HG02588 (cell line): ENCODE measurements at regions not wholly inside any gene's neighbourhood (a gene's known extent, or its start where the extent isn't known, plus 50 kb on each side); places are given as distances from the start of the nearest gene placed in this dataset.

ENCODE experiments used
- ATAC-seq: cut with Tn5 transposase; IDR thresholded peaks from one replicate; pipeline ENCODE4 v1.9.1; 2021; ENCODE audit warnings: mild to moderate bottlenecking, moderate library complexity; ENCODE audit not compliant: unreplicated experiment

- no peak for ATAC-seq
These were observed 476.9 kb downstream of the TCERG1L start for GRCh38 chr10:130834573-130834972.

DNA sequence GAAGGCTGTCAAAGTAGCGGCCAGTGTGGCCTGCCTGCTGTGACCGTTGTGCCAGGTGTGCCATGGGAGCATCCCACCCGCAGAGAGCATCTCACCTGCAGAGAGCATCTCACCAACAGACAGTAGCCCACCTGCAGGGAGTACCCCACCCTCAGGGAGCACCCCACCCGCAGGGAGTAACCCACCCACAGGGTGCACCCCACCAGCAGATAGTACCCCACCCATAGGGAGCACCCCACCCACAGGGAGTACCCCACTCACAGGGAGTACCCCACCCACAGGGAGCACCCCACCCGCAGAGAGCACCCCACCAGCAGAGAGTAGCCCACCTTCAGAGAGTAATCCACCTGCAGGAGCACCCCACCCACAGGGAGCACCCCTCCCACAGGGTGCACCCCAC, 476.5 kb downstream of the TCERG1L start:
- ATAC-seq = no peak

- ATAC-seq = no peak
These were observed 475.2 kb downstream of the TCERG1L start for GRCh38 chr10:130836344-130836743.

- ATAC-seq = no peak
These were observed 468.4 kb downstream of the TCERG1L start for GRCh38 chr10:130843051-130843653.

GRCh38 chr10:130844310-130844709, 467.2 kb downstream of the TCERG1L start:
- no peak for ATAC-seq

GRCh38 chr10:130847170-130847569, 464.4 kb downstream of the TCERG1L start:
- ATAC-seq = no peak

DNA sequence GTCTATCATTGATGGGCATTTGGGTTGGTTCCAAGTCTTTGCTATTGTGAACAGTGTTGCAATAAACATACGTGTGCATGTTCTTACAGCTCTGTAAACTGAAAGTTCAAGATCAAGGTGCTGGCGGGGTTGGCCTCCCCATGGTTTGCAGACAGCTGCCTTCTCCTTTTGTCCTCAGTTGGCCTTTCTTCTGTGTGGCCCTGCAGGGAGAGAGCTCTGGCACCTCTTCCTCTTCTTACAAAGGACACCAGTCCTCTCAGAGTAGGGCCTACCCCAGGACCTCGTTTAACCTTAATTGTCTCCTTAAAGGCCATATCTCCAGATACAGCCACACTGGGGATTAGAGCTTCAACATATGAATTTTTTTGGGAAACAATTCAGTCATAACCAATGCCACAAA, 462.7 kb downstream of the TCERG1L start:
- ATAC-seq = no peak

GRCh38 chr10:130854151-130854550, 457.4 kb downstream of the TCERG1L start:
- no peak for ATAC-seq

- no peak for ATAC-seq
These were observed 453.8 kb downstream of the TCERG1L start for GRCh38 chr10:130857631-130858295.

DNA sequence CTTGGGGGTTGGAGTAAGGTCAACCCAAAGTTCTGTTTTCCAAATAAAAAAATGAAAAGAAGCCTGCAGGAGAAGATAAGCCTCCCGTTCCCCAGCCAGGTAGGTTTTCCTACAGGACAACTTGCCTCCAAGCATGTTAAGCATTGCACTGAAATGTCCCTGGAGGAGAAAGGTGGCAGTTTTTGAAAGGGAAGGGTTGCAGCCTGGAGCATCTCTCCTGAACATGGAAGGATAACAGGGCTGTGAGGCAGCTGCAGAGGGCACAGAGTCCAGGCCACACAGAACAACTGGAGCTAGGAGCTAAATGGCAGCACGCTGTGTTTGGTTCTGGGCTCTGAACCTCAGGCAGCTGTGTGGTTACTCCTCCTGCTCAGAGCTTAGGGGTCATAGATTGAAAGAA, 452.9 kb downstream of the TCERG1L start:
- no peak for ATAC-seq

GRCh38 chr10:130859427-130859826, 452.1 kb downstream of the TCERG1L start:
- ATAC-seq = no peak

GRCh38 chr10:130862122-130862521, 449.4 kb downstream of the TCERG1L start:
- no peak for ATAC-seq

DNA sequence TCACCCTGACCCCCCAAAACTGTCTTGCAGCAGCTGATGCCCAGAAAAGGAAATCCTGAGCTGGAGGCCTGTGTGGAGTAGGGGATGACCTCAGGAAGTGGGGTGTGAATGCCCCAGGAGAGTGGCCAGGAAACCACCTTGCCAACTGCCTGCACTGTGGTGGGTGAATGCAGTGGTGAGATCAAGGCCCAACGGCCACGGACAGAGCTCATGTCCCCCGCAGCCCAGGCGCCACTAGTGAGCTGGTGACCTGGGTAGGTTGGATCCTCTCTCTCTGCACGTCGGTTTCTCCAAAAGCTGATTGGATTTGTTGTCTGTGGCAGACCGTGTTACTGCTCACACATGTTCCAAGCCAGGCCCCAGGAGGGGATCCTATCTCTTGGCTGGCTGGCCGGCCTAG, 448.9 kb downstream of the TCERG1L start:
- no peak for ATAC-seq

GRCh38 chr10:130863044-130863443, 448.5 kb downstream of the TCERG1L start:
- ATAC-seq = no peak

GRCh38 chr10:130864961-130865818, 446.3 kb downstream of the TCERG1L start:
- no peak for ATAC-seq

DNA sequence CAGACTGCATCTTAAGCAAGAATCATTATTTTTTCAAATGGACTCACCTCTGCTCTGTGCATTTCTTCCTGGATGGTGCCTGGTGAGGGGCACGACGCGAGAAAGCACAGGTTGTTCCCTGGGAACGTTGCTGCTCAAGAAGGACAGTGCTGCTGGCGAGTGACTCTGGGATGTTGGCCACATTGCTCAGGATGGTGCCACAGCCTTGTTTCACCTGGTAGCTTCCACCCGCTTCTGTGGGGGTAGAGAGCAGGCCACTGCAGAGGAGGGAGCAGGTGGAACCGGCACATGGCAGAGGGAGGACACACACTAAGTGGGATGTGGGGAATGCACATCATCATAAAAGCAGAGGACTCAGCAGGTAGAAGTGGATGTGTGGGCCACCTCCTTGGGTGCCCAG, 444.7 kb downstream of the TCERG1L start:
- no peak for ATAC-seq

DNA sequence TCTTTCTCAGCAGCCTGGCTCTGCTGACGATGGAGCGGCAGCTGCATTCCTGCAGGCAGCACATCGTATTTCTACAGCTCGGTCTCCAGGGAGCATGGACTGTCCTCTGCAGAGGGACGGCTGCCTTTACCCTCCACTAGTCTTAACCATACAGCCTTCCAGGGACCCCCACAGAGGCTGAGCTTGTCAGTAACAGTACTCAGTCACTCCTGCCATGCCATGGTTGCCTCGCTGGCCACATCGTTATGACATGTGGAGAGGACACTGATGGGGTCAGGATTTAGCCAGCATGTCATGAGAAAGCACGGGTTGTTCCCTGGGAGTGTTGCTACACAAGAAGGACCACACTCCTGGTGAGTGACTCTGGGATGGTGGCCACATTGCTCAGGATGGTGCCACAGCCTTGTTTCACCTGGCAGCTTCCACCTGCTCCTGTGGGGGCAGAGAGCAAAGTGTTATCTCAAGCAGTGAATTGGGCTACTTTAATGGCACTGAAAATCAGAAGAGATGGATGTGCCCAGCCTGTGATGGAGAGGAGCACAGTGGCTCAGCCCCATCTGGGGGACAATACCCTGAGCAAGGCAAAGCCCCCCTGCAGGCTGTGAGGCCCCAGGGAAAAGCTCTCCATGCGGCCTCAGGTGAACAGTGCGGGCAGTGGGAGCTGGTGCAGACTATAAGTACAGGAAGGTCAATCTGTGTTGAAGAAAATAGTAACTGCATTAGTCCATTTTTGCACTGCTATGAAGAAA, 443.9 kb downstream of the TCERG1L start:
- no peak for ATAC-seq

GRCh38 chr10:130869179-130869841, 442.2 kb downstream of the TCERG1L start:
- no peak for ATAC-seq

GRCh38 chr10:130871406-130871805, 440.1 kb downstream of the TCERG1L start:
- no peak for ATAC-seq

DNA sequence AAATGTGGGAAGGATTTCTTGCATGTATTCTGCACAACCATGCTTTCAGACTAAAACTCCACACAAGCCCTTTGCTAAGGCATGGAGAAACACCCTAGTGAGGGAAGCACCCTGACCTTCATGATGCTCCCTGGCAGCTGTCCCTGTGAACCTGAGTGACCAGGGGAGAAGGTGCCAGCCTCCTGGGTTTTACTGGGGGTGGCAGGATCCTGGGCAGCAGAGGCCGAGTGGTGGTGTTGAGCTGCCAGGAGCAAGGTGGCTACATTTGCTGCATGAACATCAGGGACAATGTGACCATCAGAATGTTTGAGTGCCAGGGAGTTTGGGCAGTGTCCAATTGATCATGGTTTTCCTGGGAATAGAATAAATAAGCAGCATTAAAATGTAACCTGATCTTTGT, 437.9 kb downstream of the TCERG1L start:
- ATAC-seq = no peak

DNA sequence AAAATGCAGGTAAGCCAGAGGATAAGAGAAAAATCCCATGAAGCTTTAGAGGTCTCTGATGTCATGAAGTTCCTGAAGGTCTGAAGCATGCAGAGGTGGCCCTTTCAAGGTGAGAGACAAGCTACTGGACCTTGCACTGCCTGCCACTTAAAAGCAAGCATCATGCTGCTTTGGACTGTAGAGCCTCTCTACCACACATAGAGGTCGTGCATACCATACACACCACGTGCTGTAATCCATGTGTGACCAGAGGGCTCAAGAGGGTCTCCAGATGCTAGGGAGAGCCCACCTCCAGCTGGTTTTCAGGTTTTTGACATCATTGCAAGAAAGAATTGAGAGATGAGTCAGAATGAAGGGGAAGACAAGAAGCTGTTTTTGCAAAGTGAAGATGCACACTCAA, 436.4 kb downstream of the TCERG1L start:
- no peak for ATAC-seq
